ENCODE measurements at regions not wholly inside any gene's neighbourhood (a gene's known extent, or its start where the extent isn't known, plus 50 kb on each side); places are given as distances from the start of the nearest gene placed in this dataset.

GRCh38 chr7:86243171-86243570 is 400.5 kb upstream of the GRM3 start:
- Histone ChIP-seq H3K4me3 (ENCODE audit: low read depth, low read length) (no peak overlapping the region), H3K27me3 (ENCODE audit: control insufficient read depth, insufficient read depth, low read length) (no peaks in the 10 kb centered on the region), H3K9me3 (ENCODE audit: control insufficient read depth in 2 of 2, low read length in 2 of 2) (peaks cover 0 to 5% of the 10 kb centered on the region in 2 experiments), H3K4me1 (ENCODE audit: control insufficient read depth, insufficient read depth, low read length, poor library complexity, severe bottlenecking) (no peaks in the 10 kb centered on the region), H3K27ac (ENCODE audit: insufficient read depth, low read length, poor library complexity, severe bottlenecking) (no peak overlapping the region), H3K36me3 (ENCODE audit: control insufficient read depth, insufficient read depth, low read length) (no peaks in the 10 kb centered on the region)
- Mint-ChIP-seq H3K36me3 (no peaks in the 10 kb centered on the region), H3K27ac (no peak overlapping the region), H3K4me1 (no peaks in the 10 kb centered on the region), H3K27me3 (no peaks in the 10 kb centered on the region), H3K9me3 (peaks cover 0 to 13% (median 7%) of the 10 kb centered on the region in 7 donors), H3K4me3 (no peak overlapping the region)
- DNase-seq, result no peak
- no peak for ATAC-seq (ENCODE audit: low read depth in 2 of 2)

GRCh38 chr7:86226191-86226590 is 417.5 kb upstream of the GRM3 start:
- H3K27ac ChIP-seq (ENCODE audit: insufficient read depth, low read length, poor library complexity, severe bottlenecking), result no peak overlapping the region
- Mint-ChIP-seq H3K4me1 (no peaks in the 10 kb centered on the region), H3K9me3 (peaks cover 0 to 36% (median 7%) of the 10 kb centered on the region in 7 donors), H3K4me3 (no peak overlapping the region), H3K27me3 (no peaks in the 10 kb centered on the region), H3K36me3 (no peaks in the 10 kb centered on the region), H3K27ac (no peak overlapping the region)
- DNase-seq, result no peak
- no peaks in the 10 kb centered on the region for H3K27me3 ChIP-seq (ENCODE audit: control insufficient read depth, insufficient read depth, low read length)
- peaks cover 5 to 23% of the 10 kb centered on the region in 2 experiments for H3K9me3 ChIP-seq (ENCODE audit: control insufficient read depth in 2 of 2, low read length in 2 of 2)
- H3K36me3 ChIP-seq (ENCODE audit: control insufficient read depth, insufficient read depth, low read length), result no peaks in the 10 kb centered on the region
- no peak for ATAC-seq (ENCODE audit: low read depth in 2 of 2)
- H3K4me3 ChIP-seq (ENCODE audit: low read depth, low read length), result no peak overlapping the region
- no peaks in the 10 kb centered on the region for H3K4me1 ChIP-seq (ENCODE audit: control insufficient read depth, insufficient read depth, low read length, poor library complexity, severe bottlenecking)

GRCh38 chr7:86222806-86223205 is 420.9 kb upstream of the GRM3 start:
- H3K9me3 ChIP-seq (ENCODE audit: control insufficient read depth in 2 of 2, low read length in 2 of 2), result peaks cover 5 to 23% of the 10 kb centered on the region in 2 experiments
- no peaks in the 10 kb centered on the region for H3K4me1 Mint-ChIP-seq
- DNase-seq (no peak), ATAC-seq (ENCODE audit: low read depth in 2 of 2) (no peak)
- H3K27ac ChIP-seq (ENCODE audit: insufficient read depth, low read length, poor library complexity, severe bottlenecking), result no peak overlapping the region
- no peaks in the 10 kb centered on the region for H3K27me3 ChIP-seq (ENCODE audit: control insufficient read depth, insufficient read depth, low read length)
- H3K27me3 Mint-ChIP-seq, result no peaks in the 10 kb centered on the region
- H3K4me3 ChIP-seq (ENCODE audit: low read depth, low read length), result no peak overlapping the region
- H3K4me1 ChIP-seq (ENCODE audit: control insufficient read depth, insufficient read depth, low read length, poor library complexity, severe bottlenecking), result no peaks in the 10 kb centered on the region
- H3K36me3 ChIP-seq (ENCODE audit: control insufficient read depth, insufficient read depth, low read length), result no peaks in the 10 kb centered on the region
- peaks cover 0 to 28% (median 7%) of the 10 kb centered on the region in 7 donors for H3K9me3 Mint-ChIP-seq
- H3K36me3 Mint-ChIP-seq, result no peaks in the 10 kb centered on the region
- no peak overlapping the region for H3K27ac Mint-ChIP-seq
- no peak overlapping the region for H3K4me3 Mint-ChIP-seq

GRCh38 chr7:86214734-86215133 is 429.0 kb upstream of the GRM3 start:
- Histone ChIP-seq H3K9me3 (ENCODE audit: control insufficient read depth in 2 of 2, low read length in 2 of 2) (no peaks in the 10 kb centered on the region), H3K27ac (ENCODE audit: insufficient read depth, low read length, poor library complexity, severe bottlenecking) (no peak overlapping the region), H3K4me3 (ENCODE audit: low read depth, low read length) (no peak overlapping the region), H3K36me3 (ENCODE audit: control insufficient read depth, insufficient read depth, low read length) (no peaks in the 10 kb centered on the region), H3K27me3 (ENCODE audit: control insufficient read depth, insufficient read depth, low read length) (no peaks in the 10 kb centered on the region), H3K4me1 (ENCODE audit: control insufficient read depth, insufficient read depth, low read length, poor library complexity, severe bottlenecking) (no peaks in the 10 kb centered on the region)
- ATAC-seq (ENCODE audit: low read depth in 2 of 2), result no peak
- no peaks in the 10 kb centered on the region for H3K4me1 Mint-ChIP-seq
- DNase-seq, result no peak
- H3K27me3 Mint-ChIP-seq, result no peaks in the 10 kb centered on the region
- no peak overlapping the region for H3K27ac Mint-ChIP-seq
- peaks cover 0 to 4% (median 1%) of the 10 kb centered on the region in 7 donors for H3K9me3 Mint-ChIP-seq
- no peak overlapping the region for H3K4me3 Mint-ChIP-seq
- H3K36me3 Mint-ChIP-seq, result no peaks in the 10 kb centered on the region

GRCh38 chr7:86212976-86213375 is 430.7 kb upstream of the GRM3 start:
- Mint-ChIP-seq H3K9me3 (peaks cover 0 to 3% (median 1%) of the 10 kb centered on the region in 7 donors), H3K36me3 (no peaks in the 10 kb centered on the region), H3K27ac (no peak overlapping the region), H3K4me3 (no peak overlapping the region), H3K27me3 (no peaks in the 10 kb centered on the region), H3K4me1 (no peaks in the 10 kb centered on the region)
- Histone ChIP-seq H3K27ac (ENCODE audit: insufficient read depth, low read length, poor library complexity, severe bottlenecking) (no peak overlapping the region), H3K9me3 (ENCODE audit: control insufficient read depth in 2 of 2, low read length in 2 of 2) (no peaks in the 10 kb centered on the region), H3K36me3 (ENCODE audit: control insufficient read depth, insufficient read depth, low read length) (no peaks in the 10 kb centered on the region), H3K4me3 (ENCODE audit: low read depth, low read length) (no peak overlapping the region), H3K4me1 (ENCODE audit: control insufficient read depth, insufficient read depth, low read length, poor library complexity, severe bottlenecking) (no peaks in the 10 kb centered on the region), H3K27me3 (ENCODE audit: control insufficient read depth, insufficient read depth, low read length) (no peaks in the 10 kb centered on the region)
- ATAC-seq (ENCODE audit: low read depth in 2 of 2) (no peak), DNase-seq (no peak)

- Mint-ChIP-seq H3K9me3 (peaks cover 0 to 5% (median 3%) of the 10 kb centered on the region in 7 donors), H3K27ac (no peak overlapping the region), H3K36me3 (no peaks in the 10 kb centered on the region), H3K27me3 (no peaks in the 10 kb centered on the region), H3K4me1 (no peaks in the 10 kb centered on the region), H3K4me3 (no peak overlapping the region)
- DNase-seq (no peak), ATAC-seq (ENCODE audit: low read depth in 2 of 2) (no peak)
- no peak overlapping the region for H3K27ac ChIP-seq (ENCODE audit: insufficient read depth, low read length, poor library complexity, severe bottlenecking)
- no peaks in the 10 kb centered on the region for H3K4me1 ChIP-seq (ENCODE audit: control insufficient read depth, insufficient read depth, low read length, poor library complexity, severe bottlenecking)
- H3K4me3 ChIP-seq (ENCODE audit: low read depth, low read length), result no peak overlapping the region
- H3K27me3 ChIP-seq (ENCODE audit: control insufficient read depth, insufficient read depth, low read length), result no peaks in the 10 kb centered on the region
- no peaks in the 10 kb centered on the region for H3K36me3 ChIP-seq (ENCODE audit: control insufficient read depth, insufficient read depth, low read length)
- H3K9me3 ChIP-seq (ENCODE audit: control insufficient read depth in 2 of 2, low read length in 2 of 2), result no peaks in the 10 kb centered on the region
Measured at GRCh38 chr7:86209036-86209435, 434.7 kb upstream of the GRM3 start.

- Histone ChIP-seq H3K36me3 (ENCODE audit: control insufficient read depth, insufficient read depth, low read length) (no peaks in the 10 kb centered on the region), H3K4me1 (ENCODE audit: control insufficient read depth, insufficient read depth, low read length, poor library complexity, severe bottlenecking) (no peaks in the 10 kb centered on the region), H3K27ac (ENCODE audit: insufficient read depth, low read length, poor library complexity, severe bottlenecking) (no peak overlapping the region), H3K27me3 (ENCODE audit: control insufficient read depth, insufficient read depth, low read length) (no peaks in the 10 kb centered on the region), H3K4me3 (ENCODE audit: low read depth, low read length) (no peak overlapping the region), H3K9me3 (ENCODE audit: control insufficient read depth in 2 of 2, low read length in 2 of 2) (peaks cover 0 to 5% of the 10 kb centered on the region in 2 experiments)
- Mint-ChIP-seq H3K4me3 (no peak overlapping the region), H3K27ac (no peak overlapping the region), H3K36me3 (no peaks in the 10 kb centered on the region), H3K27me3 (no peaks in the 10 kb centered on the region), H3K4me1 (no peaks in the 10 kb centered on the region), H3K9me3 (peaks cover 0 to 9% (median 3%) of the 10 kb centered on the region in 7 donors)
- ATAC-seq (ENCODE audit: low read depth in 2 of 2), result no peak
- DNase-seq, result no peak
Measured at GRCh38 chr7:86207740-86208139, 436.0 kb upstream of the GRM3 start.

- H3K36me3 Mint-ChIP-seq, result no peaks in the 10 kb centered on the region
- no peaks in the 10 kb centered on the region for H3K4me1 ChIP-seq (ENCODE audit: control insufficient read depth, insufficient read depth, low read length, poor library complexity, severe bottlenecking)
- H3K27me3 Mint-ChIP-seq, result no peaks in the 10 kb centered on the region
- no peaks in the 10 kb centered on the region for H3K4me1 Mint-ChIP-seq
- H3K36me3 ChIP-seq (ENCODE audit: control insufficient read depth, insufficient read depth, low read length), result no peaks in the 10 kb centered on the region
- no peak overlapping the region for H3K27ac Mint-ChIP-seq
- peaks cover 0 to 15% (median 0%) of the 10 kb centered on the region in 7 donors for H3K9me3 Mint-ChIP-seq
- H3K27ac ChIP-seq (ENCODE audit: insufficient read depth, low read length, poor library complexity, severe bottlenecking), result no peak overlapping the region
- ATAC-seq (ENCODE audit: low read depth in 2 of 2) (no peak), DNase-seq (no peak)
- H3K9me3 ChIP-seq (ENCODE audit: control insufficient read depth in 2 of 2, low read length in 2 of 2), result peaks cover 3 to 7% of the 10 kb centered on the region in 2 experiments
- H3K4me3 Mint-ChIP-seq, result no peak overlapping the region
- H3K4me3 ChIP-seq (ENCODE audit: low read depth, low read length), result no peak overlapping the region
- no peaks in the 10 kb centered on the region for H3K27me3 ChIP-seq (ENCODE audit: control insufficient read depth, insufficient read depth, low read length)
Measured at GRCh38 chr7:86202833-86203232, 440.9 kb upstream of the GRM3 start.

All from CD4-positive, CD25-positive, alpha-beta regulatory T cell (primary cell).